Body of pancreas (tissue), 4 donors: ENCODE measurements at regions not wholly inside any gene's neighbourhood (a gene's known extent, or its start where the extent isn't known, plus 50 kb on each side); places are given as distances from the start of the nearest gene placed in this dataset.

Experiments
- CTCF ChIP-seq, 7 experiments: fragments of 450-650 bp in 4 of 7; fragments of 200-600 bp in 3 of 7; sonication (generic) in 3 of 7; IDR thresholded peaks; one replicate each; pipeline ENCODE4 v1.5.1; 2016 to 2019; ENCODE audit warnings: antibody characterized with exemption in 7 of 7
- POLR2A ChIP-seq, 3 donors: fragments of 450-650 bp; IDR thresholded peaks; one replicate each; pipeline ENCODE4 v1.6.1; 2016; ENCODE audit warnings: antibody characterized with exemption in 3 of 3, mild to moderate bottlenecking in 2 of 3

GRCh38 chr2:172662099-172662498 is 73.5 kb upstream of the RAPGEF4 start:
- TF ChIP-seq CTCF (IDR thresholded peaks at IDR 0.05): no peak
- no peak for TF ChIP-seq POLR2A (IDR thresholded peaks at IDR 0.05)
